ENCODE measurements at regions not wholly inside any gene's neighbourhood (a gene's known extent, or its start where the extent isn't known, plus 50 kb on each side); places are given as distances from the start of the nearest gene placed in this dataset.

GRCh38 chr12:89139390-89139789, 212.9 kb downstream of the DUSP6 start:
- no peak overlapping the region for H3K4me3 ChIP-seq (ENCODE audit: low read depth, low read length)
- in situ Hi-C loops (cut with HindIII; ENCODE audit: low sequenced_read_pairs) = no loop called here
- no peak for DNase-seq (ENCODE audit: low read depth)
- TF ChIP-seq CTCF (IDR thresholded peaks at IDR 0.05; ENCODE audit: low read depth, low read length, missing control alignments) = no peak

DNA sequence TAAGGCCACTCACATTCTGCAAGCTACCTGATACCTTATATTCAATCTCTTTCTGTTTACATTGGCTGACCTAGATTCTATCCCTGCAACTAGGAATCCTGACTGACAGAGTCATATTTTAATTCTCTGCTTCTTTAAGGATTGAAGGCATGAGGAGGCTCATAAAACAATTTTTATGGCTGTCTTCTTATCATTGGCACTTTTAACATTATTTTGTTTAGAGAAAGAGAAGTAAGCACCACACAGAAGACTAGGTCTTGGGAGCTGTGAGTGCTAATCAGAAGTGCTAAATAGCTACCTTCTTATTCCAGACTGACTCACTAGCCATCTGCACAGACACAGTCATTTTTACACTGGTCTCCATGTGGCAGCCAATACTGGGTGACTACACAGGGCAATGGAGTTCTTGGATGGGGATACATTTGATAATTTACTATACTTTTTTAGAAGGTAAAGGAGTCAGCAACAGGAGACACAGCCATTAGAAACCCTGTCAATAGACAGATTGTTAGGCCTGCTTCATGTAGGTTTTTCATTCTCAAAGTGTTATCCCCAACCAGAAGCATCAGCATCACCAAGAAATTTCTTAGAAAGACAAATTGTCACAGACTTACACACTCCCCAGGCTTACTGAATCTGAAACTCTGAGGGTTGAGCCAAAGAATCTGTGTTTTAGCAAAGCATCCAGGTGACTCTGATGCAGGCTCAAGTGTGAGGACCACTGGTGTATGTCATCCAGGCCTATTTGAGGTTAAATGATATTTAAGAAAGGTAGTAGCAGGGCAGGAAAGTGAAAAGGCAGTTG, 214.1 kb downstream of the DUSP6 start:
- in situ Hi-C loops (cut with HindIII; ENCODE audit: low sequenced_read_pairs) = no loop called here
- TF ChIP-seq CTCF (IDR thresholded peaks at IDR 0.05; ENCODE audit: low read depth, low read length, missing control alignments) = no peak
- DNase-seq (ENCODE audit: low read depth) = no peak
- no peak overlapping the region for H3K4me3 ChIP-seq (ENCODE audit: low read depth, low read length)

GRCh38 chr12:89135976-89136634, 216.2 kb downstream of the DUSP6 start:
- DNase-seq (ENCODE audit: low read depth) = no peak
- no peak for TF ChIP-seq CTCF (IDR thresholded peaks at IDR 0.05; ENCODE audit: low read depth, low read length, missing control alignments)
- H3K4me3 ChIP-seq (ENCODE audit: low read depth, low read length) = no peak overlapping the region
- in situ Hi-C loops (cut with HindIII; ENCODE audit: low sequenced_read_pairs) = no loop called here

- H3K4me3 ChIP-seq (ENCODE audit: low read depth, low read length) = no peak overlapping the region
- no peak for DNase-seq (ENCODE audit: low read depth)
- TF ChIP-seq CTCF (IDR thresholded peaks at IDR 0.05; ENCODE audit: low read depth, low read length, missing control alignments) = no peak
- in situ Hi-C loops (cut with HindIII; ENCODE audit: low sequenced_read_pairs) = no loop called here
Measured at GRCh38 chr12:89134213-89134770, 218.0 kb downstream of the DUSP6 start.

- no peak for TF ChIP-seq CTCF (IDR thresholded peaks at IDR 0.05; ENCODE audit: low read depth, low read length, missing control alignments)
- in situ Hi-C loops (cut with HindIII; ENCODE audit: low sequenced_read_pairs) = no loop called here
- DNase-seq (ENCODE audit: low read depth) = no peak
- no peak overlapping the region for H3K4me3 ChIP-seq (ENCODE audit: low read depth, low read length)
Measured at GRCh38 chr12:89129167-89129870, 223.0 kb downstream of the DUSP6 start.

GRCh38 chr12:89126712-89127111, 225.6 kb downstream of the DUSP6 start:
- DNase-seq (ENCODE audit: low read depth) = no peak
- TF ChIP-seq CTCF (IDR thresholded peaks at IDR 0.05; ENCODE audit: low read depth, low read length, missing control alignments) = no peak
- H3K4me3 ChIP-seq (ENCODE audit: low read depth, low read length) = no peak overlapping the region
- in situ Hi-C loops (cut with HindIII; ENCODE audit: low sequenced_read_pairs) = no loop called here
